Natural killer cell (primary cell): ENCODE measurements at regions not wholly inside any gene's neighbourhood (a gene's known extent, or its start where the extent isn't known, plus 50 kb on each side); places are given as distances from the start of the nearest gene placed in this dataset.
A peak's percentile ranks its signal among the peaks of the same experiment; 100 is the strongest.

Experiments used
- ATAC-seq, 3 donors: fragments of 150-1000 bp in 2 of 3; fragments of 200-7000 bp in 1 of 3; cut with Tn5 transposase; 1 replicate in 1 of 3; 2 replicates in 2 of 3; pipeline ENCODE4 v1.10.0; 2021; ENCODE audit warnings: mild to moderate bottlenecking in 2 of 3, moderate library complexity in 2 of 3
- DNase-seq, 2 donors: peaks; one replicate each; pipeline versions ENCODE4 v3.0.0 to v3.0.0-alpha.2; 2013 to 2021; ENCODE audit warnings: mixed read lengths in 1 of 2
- H3K27ac ChIP-seq: one replicate; pipeline ENCODE4 v1.5.1; 2013; ENCODE audit warnings: mild to moderate bottlenecking, low read length
- H3K27me3 ChIP-seq: one replicate; pipeline ENCODE4 v1.6.1; 2013; ENCODE audit warnings: low read length; ENCODE audit not compliant: control insufficient read depth, insufficient read depth
- H3K36me3 ChIP-seq: one replicate; pipeline ENCODE4 v1.6.1; 2013; ENCODE audit warnings: low read length; ENCODE audit not compliant: control insufficient read depth, insufficient read depth
- H3K4me1 ChIP-seq: one replicate; pipeline ENCODE4 v1.6.1; 2013; ENCODE audit warnings: low read length; ENCODE audit not compliant: control insufficient read depth, insufficient read depth
- H3K4me3 ChIP-seq: one replicate; pipeline ENCODE4 v1.5.1; 2013; ENCODE audit warnings: low read length
- H3K9me3 ChIP-seq: one replicate; pipeline ENCODE4 v1.6.1; 2013; ENCODE audit warnings: low read length; ENCODE audit not compliant: control insufficient read depth, insufficient read depth
- H3K27ac Mint-ChIP-seq, 2 donors: one replicate each; pipeline ENCODE4 v1.8.0; 2022; ENCODE audit warnings: mild to moderate bottlenecking in 2 of 2, mixed read lengths in 2 of 2, moderate library complexity in 1 of 2
- H3K27me3 Mint-ChIP-seq, 2 donors: one replicate each; pipeline ENCODE4 v1.8.0; 2022; ENCODE audit warnings: low read depth in 2 of 2, mixed read lengths in 2 of 2
- H3K36me3 Mint-ChIP-seq: one replicate; pipeline ENCODE4 v1.8.0; 2022; ENCODE audit warnings: mixed read lengths
- H3K4me1 Mint-ChIP-seq, 2 donors: one replicate each; pipeline ENCODE4 v1.8.0; 2022; ENCODE audit warnings: mixed read lengths in 2 of 2
- H3K4me3 Mint-ChIP-seq: one replicate; pipeline ENCODE4 v1.8.0; 2022; ENCODE audit warnings: mild to moderate bottlenecking, moderate library complexity, mixed read lengths
- H3K9me3 Mint-ChIP-seq, 2 donors: one replicate each; pipeline ENCODE4 v1.8.0; 2022; ENCODE audit warnings: mixed read lengths in 2 of 2
- WGBS: methylation state at CpG from one replicate; pipeline ENCODE4 v1.1.7; 2013; ENCODE audit warnings: missing lambda C conversion rate; ENCODE audit not compliant: insufficient coverage; 5-methylcytosine and 5-hydroxymethylcytosine counted together
- intact Hi-C: fragments of 100-400 bp; cut with micrococcal nuclease; formaldehyde crosslinking; loops from one replicate; pipeline ENCODE4 v1.14.2; 2022
- TF ChIP-seq, protein P1 (sequence below): fragments of 200-600 bp; IDR thresholded peaks from one replicate; pipeline ENCODE4 v1.8.0; 2022; ENCODE audit warnings: antibody characterized with exemption

DNA sequence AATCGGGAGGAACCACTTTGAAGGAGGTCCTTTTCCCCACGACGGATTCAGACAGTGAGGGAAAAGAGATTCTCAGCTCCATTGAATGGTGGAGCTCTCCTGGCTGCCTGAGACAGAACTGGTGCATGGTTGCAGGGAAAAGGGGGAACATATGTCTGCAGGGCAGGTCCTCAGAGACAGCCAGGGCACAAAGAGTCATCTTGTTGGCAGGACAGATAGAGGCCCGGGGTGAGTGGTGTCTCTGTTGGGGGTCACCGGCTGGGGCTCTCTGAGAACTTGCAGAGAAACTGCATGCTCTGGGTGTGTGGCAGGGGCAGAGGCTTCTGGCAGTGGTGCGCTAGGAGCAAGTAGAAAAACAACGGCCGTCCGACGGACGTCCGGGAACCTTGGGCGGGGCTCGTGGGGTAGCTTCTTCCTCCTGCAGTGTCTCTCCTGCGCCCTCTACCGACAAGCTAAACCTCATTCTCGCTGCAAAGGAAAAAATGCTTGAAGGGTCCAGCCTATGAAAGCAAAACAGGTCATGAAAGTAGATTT is 94.3 kb downstream of the CDCA7 start:
- Mint-ChIP-seq H3K4me3 (peak overlapping the region; percentile 42), H3K4me1 (peaks cover 0 to 12% of the 10 kb centered on the region in 2 donors), H3K36me3 (no peaks in the 10 kb centered on the region), H3K9me3 (no peaks in the 10 kb centered on the region), H3K27ac (no peak overlapping the region), H3K27me3 (peaks cover 9 to 37% of the 10 kb centered on the region in 2 donors)
- Histone ChIP-seq H3K4me1 (no peaks in the 10 kb centered on the region), H3K4me3 (no peak overlapping the region), H3K9me3 (no peaks in the 10 kb centered on the region), H3K27ac (no peak overlapping the region), H3K36me3 (no peaks in the 10 kb centered on the region), H3K27me3 (no peaks in the 10 kb centered on the region)
- intact Hi-C loops: no loop called here
- TF ChIP-seq, protein P1, sequence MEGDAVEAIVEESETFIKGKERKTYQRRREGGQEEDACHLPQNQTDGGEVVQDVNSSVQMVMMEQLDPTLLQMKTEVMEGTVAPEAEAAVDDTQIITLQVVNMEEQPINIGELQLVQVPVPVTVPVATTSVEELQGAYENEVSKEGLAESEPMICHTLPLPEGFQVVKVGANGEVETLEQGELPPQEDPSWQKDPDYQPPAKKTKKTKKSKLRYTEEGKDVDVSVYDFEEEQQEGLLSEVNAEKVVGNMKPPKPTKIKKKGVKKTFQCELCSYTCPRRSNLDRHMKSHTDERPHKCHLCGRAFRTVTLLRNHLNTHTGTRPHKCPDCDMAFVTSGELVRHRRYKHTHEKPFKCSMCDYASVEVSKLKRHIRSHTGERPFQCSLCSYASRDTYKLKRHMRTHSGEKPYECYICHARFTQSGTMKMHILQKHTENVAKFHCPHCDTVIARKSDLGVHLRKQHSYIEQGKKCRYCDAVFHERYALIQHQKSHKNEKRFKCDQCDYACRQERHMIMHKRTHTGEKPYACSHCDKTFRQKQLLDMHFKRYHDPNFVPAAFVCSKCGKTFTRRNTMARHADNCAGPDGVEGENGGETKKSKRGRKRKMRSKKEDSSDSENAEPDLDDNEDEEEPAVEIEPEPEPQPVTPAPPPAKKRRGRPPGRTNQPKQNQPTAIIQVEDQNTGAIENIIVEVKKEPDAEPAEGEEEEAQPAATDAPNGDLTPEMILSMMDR: no peak
- WGBS: 60% methylated on average over 16 of the region's 17 CpGs
- peak; percentile 26 to 71 (median 71) for ATAC-seq
- DNase-seq: peak in 1 of 2 donors; percentile 76

DNA sequence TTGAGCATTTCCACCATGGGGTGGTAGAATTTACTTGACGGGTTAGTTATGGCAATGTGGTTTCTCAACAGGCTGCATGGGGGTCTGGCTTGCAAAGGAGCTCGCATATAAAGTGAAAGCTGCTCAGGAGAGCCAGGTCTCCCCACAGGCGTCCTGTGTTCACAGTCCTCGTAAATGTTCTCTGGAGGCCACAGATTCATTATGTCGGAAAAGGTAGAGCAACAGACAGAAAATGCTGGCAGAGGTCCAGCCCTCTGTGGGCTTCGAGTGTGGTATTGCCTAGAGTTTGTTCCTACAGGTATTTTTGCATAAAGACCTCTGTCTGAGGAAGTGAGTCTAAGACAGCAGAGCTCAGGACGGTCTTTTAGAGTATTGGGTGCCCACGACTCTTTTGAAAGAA is 96.4 kb downstream of the CDCA7 start:
- peak in 1 of 2 donors; percentile 51 for DNase-seq
- H3K4me3 ChIP-seq: no peak overlapping the region
- intact Hi-C loops: no loop called here
- no peak overlapping the region for H3K27ac Mint-ChIP-seq
- ATAC-seq: peak in 1 of 3 donors; percentile 22
- H3K9me3 Mint-ChIP-seq: no peaks in the 10 kb centered on the region
- H3K4me3 Mint-ChIP-seq: no peak overlapping the region
- H3K27me3 ChIP-seq: no peaks in the 10 kb centered on the region
- H3K4me1 ChIP-seq: no peaks in the 10 kb centered on the region
- H3K9me3 ChIP-seq: no peaks in the 10 kb centered on the region
- WGBS: 9% methylated on average over 8 of the region's 8 CpGs
- H3K27ac ChIP-seq: no peak overlapping the region
- H3K4me1 Mint-ChIP-seq: peaks cover 0 to 12% of the 10 kb centered on the region in 2 donors
- TF ChIP-seq, protein P1: no peak
- H3K27me3 Mint-ChIP-seq: peaks cover 9 to 42% of the 10 kb centered on the region in 2 donors
- no peaks in the 10 kb centered on the region for H3K36me3 Mint-ChIP-seq
- no peaks in the 10 kb centered on the region for H3K36me3 ChIP-seq

DNA sequence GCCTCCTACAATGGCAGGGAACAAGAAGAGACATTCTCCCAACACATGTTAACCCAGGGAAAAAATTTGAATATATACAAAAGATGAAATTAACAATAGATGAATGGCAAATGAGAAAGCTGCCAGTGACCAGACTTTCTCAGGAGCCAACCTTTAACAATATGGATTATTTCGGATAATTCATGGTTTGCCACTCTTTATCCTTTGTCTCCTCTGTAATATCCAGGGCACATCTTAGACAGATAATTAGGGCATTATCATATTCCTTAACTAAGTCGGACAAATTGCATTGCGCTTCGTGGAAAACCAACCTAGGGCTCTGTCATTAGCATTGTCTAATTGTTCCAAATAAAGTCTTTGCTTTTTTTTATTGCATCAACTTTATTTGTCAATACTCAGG is 97.3 kb downstream of the CDCA7 start:
- H3K4me3 ChIP-seq: no peak overlapping the region
- H3K9me3 ChIP-seq: no peaks in the 10 kb centered on the region
- no peak overlapping the region for H3K4me3 Mint-ChIP-seq
- H3K36me3 ChIP-seq: no peaks in the 10 kb centered on the region
- H3K27ac Mint-ChIP-seq: no peak overlapping the region
- H3K9me3 Mint-ChIP-seq: no peaks in the 10 kb centered on the region
- H3K4me1 Mint-ChIP-seq: peaks cover 0 to 12% of the 10 kb centered on the region in 2 donors
- H3K27ac ChIP-seq: no peak overlapping the region
- intact Hi-C loops: no loop called here
- DNase-seq (no peak), ATAC-seq (no peak)
- TF ChIP-seq, protein P1: no peak
- H3K36me3 Mint-ChIP-seq: no peaks in the 10 kb centered on the region
- H3K4me1 ChIP-seq: no peaks in the 10 kb centered on the region
- peaks cover 11 to 35% of the 10 kb centered on the region in 2 donors for H3K27me3 Mint-ChIP-seq
- 94% methylated on average over 4 of the region's 4 CpGs for WGBS
- no peaks in the 10 kb centered on the region for H3K27me3 ChIP-seq

DNA sequence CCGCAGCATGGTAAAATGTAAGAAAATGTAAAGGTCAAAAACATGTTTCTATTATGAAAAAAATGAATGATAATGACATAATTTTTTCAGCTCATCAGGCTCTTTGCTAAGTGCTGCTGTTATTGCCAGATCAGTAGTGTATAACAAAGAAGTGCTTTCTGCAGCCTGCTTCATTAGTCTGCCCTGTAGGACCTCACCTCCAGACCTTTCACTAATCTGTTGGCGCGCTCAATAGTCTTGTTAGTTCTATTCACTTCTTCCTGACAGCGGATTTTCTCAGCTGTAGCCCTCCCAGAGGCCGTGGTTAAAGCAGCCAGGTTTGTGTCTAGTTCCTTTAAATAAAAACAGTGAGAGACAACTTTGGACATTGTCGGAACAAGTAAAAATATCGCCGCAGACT is 97.7 kb downstream of the CDCA7 start:
- WGBS: 89% methylated on average over 8 of the region's 8 CpGs
- Mint-ChIP-seq H3K27ac (no peak overlapping the region), H3K4me3 (no peak overlapping the region), H3K27me3 (peaks cover 11 to 40% of the 10 kb centered on the region in 2 donors), H3K36me3 (no peaks in the 10 kb centered on the region), H3K9me3 (no peaks in the 10 kb centered on the region), H3K4me1 (peaks cover 0 to 12% of the 10 kb centered on the region in 2 donors)
- H3K27ac ChIP-seq: no peak overlapping the region
- no peaks in the 10 kb centered on the region for H3K4me1 ChIP-seq
- DNase-seq (no peak), ATAC-seq (no peak)
- no peak overlapping the region for H3K4me3 ChIP-seq
- H3K9me3 ChIP-seq: no peaks in the 10 kb centered on the region
- H3K27me3 ChIP-seq: no peaks in the 10 kb centered on the region
- no peaks in the 10 kb centered on the region for H3K36me3 ChIP-seq
- TF ChIP-seq, protein P1: no peak
- intact Hi-C loops: no loop called here
